Activated effector memory CD4-positive, alpha-beta T cell treated with anti-CD3 and anti-CD28 coated beads, Interleukin-2, amount 50 U/mL, for 16 hours (primary cell): ENCODE measurements at regions not wholly inside any gene's neighbourhood (a gene's known extent, or its start where the extent isn't known, plus 50 kb on each side); places are given as distances from the start of the nearest gene placed in this dataset.
"Not testable (repeated sequence)": the region's sequence is repeated elsewhere in the genome, so short reads cannot be mapped to it uniquely, and the experiment has no call there.

Experiments
- DNase-seq: peaks from one replicate; pipeline ENCODE4 v3.0.0-alpha.2; 2020

DNA sequence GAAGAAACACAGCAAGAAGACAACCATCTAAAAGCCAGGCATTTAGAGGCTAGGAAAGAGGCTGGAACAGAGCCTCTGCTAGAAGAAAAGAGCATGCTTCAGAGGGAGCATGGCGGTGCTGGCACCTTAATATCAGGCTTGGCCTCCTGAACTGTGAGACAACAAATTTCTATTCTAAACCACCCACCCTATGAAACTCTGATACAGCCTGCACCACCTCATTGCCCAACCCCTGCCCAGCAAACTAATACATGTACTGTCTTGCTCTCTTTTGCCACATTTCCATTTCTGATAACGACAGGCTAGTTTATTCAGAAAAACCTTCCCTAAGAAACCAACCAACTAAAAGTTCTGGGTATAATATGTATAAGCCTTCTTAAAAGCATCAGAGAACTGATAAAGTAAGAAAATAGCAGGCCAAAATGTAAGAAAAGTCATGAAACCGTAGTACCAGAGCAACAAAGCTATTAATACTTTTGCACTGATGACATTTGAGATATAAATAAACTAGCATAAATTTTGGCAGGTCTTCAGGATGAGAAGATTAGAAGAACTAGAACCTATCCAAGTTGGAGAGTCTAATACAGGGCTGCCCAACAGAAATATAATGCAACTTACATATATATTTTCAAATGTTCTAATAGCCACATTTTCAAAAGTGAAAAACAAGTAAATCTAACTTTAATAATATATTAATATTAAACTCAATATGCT, 184.7 kb upstream of the HSF2 start:
- no peak for DNase-seq

DNA sequence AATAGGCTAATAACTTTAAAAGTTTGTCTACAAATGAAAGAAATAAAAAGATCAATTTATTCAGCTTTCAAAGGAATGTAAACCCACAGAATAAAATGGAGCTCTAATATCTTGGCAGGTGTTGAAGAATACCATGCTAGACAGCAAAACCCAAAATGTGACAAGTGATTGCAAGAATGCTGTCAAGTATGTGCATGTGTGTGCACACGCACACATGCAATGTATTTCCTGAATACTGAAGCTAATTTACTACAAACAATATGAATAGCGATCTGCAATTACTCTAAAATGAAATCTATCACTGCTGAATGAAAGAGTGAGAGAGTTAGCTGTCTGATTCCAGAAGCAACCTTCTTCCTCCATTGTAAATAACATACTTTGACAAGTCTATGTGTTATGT, 179.2 kb upstream of the HSF2 start:
- no peak for DNase-seq

DNA sequence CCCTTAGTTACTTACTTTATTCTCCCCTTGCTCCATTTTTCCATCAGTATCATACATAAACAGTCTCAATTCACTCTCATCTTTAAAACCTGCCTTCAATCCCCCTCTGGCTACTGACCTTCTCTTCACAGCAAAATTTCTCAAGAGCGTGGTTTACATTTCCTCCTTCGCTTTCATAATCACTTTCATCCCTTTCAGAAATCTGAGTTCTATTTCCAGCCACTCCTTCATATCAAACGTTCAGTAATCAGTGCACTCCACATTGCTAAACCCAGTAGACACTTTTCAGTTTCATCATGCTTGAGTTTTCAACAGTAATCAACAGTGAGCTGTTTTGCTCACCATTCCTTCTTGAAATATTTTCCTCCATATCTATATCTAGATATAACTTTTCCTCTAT, 176.7 kb upstream of the HSF2 start:
- no peak for DNase-seq

DNA sequence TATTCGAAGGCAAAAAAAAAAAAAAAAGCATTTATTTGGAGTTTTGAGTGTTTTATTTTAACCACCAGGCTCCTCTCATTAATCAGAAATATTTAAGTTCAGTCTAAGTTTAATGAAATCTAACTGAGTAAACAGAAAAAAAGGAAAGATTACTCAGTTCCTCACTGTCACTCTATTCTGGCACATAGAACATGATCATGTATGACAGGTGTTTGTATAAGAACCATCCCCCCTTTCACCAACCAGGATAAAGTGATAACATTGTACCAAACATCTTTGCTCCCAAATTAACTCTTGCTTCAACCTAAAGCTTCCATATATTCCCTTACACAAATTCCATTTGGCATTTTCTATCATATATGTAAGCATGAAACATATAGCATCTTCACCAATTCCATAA, 176.2 kb upstream of the HSF2 start:
- DNase-seq = no peak

DNA sequence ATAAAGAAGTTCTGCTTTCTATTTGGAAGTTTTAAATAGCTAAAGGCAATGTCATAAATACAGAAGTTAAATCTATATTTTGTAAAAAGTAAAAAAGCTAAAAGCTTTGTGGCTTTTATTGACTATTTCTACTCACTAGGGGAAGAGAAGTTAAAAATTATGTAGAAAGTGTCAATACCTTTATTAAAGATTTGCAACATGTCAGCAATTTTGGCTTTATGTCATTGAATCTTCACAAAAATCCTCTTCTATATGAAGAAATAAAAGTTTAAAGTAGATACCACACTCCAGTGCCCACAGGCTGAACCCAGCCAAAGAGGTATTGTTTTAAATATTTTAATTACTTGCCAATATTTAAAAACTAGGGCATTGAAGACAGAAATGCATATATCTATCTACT, 160.6 kb upstream of the HSF2 start:
- no peak for DNase-seq

DNA sequence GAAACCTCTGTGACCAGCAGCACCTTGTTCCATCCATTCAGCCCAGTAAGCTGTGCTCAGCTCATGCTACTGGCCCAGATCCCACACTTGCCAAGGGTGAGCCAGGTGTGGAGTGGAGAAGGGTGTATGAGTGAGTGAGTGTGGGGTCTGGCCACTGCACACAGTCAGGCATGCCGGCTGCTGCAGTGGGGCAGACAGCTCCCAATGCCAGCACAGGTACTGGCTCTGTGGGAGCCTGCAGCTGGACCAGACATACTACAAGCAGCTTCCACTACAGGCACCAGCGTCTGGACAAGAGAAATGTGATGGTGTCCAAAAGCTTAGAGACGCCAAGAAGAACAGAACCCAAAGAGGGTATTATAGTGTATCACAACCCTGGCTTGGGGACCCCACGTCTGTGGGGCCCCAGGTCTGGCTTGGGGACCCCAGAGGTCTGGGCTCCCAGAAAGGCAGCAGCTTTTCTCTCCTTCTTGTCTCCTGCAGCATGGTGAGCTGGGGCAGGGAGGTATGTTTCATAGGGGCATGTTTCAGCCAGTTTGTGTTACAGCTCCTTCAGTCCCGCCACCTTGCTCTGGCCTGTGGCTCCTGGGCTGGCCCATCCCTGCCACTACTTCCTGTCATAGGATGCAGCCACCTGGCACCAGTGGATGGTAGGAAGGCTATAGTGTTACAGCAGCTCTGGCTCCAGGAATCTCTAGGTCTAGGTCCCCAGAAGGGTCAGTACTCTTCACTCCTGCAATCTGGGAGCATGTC, 152.4 kb upstream of the HSF2 start:
- DNase-seq = no peak

DNA sequence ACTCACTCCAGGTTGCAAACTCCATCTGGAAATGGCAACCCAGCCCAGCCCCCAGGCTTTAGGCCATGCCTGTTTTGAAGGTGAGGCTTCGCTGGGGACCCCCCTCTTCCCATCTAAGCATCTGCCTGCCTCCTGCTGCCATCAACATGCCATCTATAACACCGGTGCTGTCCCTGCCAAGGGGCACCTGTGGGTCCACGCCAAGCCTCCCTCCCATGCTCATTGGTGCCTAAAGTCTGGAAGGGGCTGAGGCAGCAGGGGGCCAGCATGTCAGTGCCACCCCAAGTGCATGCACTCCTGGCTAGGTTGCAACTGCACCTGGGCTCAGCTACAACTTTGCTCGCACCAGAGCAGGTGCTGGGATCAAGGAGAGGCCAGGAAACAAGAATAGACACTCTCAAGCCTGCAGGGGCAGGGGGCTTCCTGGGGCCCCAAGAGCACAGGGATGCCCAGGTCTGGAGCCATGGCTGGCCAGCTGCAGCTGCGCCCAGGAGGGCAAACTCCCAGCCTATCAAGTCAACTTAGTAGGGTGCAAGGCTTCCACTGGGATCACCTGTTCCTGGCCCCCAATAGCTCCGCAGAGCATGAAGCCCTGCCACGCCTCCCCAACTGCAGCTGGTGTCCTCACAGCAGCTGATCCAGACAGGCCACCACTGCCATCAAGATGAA, 151.3 kb upstream of the HSF2 start:
- DNase-seq = no peak

DNA sequence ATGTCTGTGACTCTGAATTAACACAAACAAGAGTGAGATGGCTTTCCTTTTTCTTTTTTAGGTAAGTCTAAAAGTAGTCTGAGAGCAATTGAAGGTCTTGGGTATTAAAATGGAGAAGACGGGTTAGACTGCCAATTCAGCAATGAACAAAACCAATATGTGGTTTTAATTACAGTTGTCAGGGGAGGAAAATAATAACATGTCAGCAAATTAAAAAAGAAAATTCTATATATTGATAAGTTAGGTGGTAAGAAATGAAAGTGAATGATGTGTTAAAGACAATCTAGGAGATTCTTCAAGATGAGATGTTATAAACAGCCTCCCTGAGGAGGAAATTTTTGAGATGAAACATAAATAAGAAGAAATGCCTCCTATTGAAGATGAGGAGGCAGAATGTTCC, 150.6 kb upstream of the HSF2 start:
- DNase-seq = no peak

DNA sequence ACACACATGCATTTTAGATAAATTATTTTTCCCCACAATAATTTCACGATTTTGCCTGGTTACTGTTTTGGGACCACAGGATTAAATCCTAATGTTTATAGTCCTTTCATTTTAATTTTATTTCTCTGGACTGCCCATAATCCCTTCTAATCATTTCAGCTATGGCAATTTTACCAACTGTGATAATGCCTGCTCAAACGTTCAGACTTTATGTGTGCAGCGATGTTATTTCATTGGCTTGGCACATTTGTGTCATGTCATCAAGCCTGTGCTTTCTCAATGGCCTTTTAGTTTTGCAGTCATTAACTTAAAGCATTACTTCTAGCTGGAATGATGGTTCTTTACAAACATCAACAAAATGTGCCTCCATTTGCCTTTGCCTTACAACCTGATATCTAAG, 140.6 kb upstream of the HSF2 start:
- no peak for DNase-seq

DNA sequence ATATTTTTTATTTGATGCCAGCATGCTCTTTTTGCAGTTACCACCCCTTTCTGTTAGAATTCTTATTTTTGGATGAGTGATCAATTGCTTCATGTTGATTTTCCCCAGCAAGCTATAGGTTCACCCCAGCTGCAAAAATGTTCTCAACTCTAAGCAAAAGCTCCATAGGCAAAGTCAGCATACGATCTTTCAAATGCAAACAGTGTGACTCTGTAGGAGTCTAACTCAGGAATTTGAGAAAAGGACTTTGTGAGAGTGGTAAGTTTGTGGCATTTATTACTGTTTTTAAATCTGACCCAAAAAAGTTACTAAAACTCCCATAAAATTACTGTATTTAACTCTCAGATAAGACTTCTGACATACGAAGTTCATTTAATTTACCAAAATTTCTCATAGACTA, 134.9 kb upstream of the HSF2 start:
- DNase-seq = no peak

DNA sequence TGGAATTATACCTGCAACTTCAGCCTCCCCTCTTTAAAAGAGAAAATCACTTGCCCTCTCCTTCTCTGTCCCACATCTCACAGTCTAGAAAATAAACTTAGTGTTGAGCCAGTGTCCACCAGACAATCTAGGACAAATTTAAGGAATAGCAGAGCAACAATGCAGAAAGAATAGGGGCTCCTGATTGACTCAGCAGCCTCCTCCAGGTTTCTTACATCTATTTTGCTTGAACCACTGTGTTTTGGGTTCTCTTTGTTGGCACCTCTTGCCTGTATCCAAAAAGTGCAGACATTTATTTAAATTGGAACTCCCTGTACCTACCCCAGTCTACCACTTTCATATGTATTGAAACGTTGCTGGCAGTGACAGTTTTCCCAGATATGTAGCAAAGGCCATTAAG, 133.7 kb upstream of the HSF2 start:
- DNase-seq = no peak

DNA sequence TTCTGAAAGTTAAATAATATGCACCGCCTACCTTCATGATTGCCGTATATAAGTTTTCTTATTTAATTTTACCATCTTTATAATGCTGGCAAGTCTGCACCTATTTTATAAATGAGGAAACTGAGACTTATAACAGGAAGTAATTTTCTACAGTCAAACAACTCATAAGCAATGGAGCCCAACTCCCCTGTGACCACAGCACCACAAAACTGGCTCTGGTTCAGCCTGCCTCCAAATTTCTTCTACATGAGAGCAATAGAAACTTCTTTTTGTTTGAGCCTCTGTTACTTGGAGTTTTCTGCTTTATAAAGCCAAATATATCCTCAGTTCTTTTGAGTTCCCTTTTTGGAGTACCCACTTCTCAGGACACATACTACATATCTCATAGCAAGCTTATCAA, 131.1 kb upstream of the HSF2 start:
- DNase-seq = no peak

DNA sequence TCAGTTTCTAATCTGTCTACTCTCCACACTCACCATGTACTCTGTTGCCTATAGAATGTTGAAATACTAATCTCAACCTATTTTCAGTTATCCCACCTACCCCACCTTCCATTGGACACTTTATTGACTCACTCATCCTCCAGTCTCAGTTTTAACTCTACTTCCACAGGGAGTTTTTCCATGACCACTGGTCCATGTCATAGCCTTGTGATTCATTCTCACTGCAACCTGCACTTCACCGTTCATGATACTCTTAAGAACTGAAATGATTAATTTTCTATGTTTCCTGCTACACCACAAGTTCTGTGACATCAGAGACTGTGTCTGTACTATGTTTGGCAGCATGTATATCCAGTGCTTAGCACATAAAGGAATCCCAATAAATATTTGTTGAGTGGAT, 122.8 kb upstream of the HSF2 start:
- DNase-seq = no peak

DNA sequence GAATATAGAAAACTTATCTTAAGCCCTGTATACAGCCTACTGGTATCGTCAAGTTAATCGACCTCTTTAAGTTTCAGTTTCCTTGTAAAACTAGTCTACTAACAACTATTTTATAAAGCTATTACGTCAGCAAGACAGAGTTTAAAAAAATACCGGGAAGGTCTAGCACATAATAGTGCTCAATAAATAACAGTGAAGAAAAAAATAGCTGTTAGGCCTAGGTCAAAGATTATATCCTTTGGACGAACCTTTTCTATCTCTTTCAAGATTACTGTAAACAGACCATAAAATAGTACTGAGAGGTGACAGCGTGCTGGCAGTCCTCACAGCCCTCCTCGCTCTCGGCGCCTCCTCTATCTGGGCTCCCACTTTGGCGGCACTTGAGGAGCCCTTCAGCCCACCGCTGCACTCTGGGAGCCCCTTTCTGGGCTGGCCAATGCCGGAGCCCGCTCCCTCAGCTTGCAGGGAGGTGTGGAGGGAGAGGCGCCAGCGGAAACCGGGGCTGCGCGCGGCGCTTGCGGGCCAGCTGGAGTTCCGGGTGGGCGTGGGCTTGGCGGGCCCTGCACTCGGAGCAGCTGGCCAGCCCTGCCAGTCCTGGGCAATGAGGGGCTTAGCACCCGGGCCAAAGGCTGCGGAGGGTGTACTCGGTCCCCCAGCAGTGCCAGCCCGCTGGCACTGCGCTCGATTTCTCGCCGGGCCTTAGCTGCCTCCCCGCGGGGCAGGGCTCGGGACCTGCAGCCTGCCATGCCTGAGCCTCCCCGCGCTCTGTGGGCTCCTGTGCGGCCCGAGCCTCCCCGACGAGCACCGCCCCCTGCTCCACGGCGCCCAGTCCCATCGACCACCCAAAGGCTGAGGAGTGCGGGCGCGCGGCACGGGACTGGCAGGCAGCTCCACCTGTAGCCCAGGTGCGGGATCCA, 119.1 kb upstream of the HSF2 start:
- not testable (repeated sequence) for DNase-seq

DNA sequence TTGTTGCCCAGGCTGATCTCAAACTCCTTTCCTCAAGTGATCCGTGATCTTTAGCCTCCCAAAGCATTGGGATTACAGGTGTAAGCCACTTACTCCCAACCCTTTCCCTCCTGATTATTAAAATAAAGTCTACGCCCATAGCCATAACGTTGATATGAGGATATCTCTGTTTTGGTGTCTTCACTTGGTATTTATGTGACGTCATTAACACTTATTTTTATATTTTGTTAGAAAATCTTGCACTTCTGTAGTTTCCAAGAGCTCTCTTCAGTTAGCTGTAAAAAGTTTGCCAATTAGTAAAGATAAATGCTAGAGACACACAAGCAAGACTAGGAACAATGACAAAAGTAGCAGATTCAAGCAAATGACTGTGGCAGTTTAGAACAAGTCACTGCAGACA, 115.6 kb upstream of the HSF2 start:
- DNase-seq = no peak

DNA sequence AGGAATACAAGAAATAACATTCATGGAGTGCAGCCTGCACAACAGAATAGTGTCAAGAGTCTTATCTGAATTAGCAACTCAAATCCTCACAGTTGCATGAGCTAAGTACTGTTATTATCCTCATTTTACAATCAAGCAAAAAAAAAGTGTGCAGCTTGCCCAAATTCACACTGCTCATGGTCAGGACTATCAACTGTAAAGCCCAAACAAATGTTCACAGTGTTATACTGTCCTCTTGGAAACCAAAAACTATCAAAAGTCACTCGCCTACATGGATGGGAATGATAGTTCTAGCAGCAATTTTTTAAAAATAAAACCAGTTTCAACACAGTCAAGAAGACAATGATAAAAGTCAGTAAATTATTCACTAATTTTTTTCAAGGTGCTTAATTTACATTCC, 114.6 kb upstream of the HSF2 start:
- no peak for DNase-seq

DNA sequence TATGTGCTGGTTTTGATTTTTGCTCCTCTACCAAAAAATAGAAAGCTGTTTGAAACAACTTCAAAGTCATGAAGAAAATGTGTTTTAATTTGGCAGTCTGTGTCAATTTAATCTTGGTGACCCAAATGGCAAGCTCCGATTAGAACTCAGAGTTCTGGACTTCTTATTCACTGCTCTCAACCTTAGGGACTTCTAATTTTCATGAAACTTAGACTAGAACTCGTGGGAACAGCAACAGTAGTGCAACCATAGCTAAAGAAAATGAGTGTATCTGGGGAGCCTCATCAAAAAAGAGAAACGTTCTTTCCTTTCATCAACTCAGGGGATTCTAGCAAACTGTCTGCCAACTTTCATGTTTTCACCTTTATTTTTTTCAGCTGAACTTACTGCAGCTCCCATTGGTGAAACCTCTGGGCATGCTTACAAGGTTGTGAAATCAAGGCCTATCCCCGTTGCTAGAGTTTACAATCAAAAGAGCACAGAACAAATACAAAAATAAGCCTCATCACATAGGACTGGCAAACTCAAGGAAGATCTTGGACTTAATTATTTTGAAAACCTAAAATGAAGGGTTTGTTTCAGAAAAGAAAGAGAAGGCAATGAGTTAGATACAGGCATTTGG, 114.0 kb upstream of the HSF2 start:
- DNase-seq = no peak

DNA sequence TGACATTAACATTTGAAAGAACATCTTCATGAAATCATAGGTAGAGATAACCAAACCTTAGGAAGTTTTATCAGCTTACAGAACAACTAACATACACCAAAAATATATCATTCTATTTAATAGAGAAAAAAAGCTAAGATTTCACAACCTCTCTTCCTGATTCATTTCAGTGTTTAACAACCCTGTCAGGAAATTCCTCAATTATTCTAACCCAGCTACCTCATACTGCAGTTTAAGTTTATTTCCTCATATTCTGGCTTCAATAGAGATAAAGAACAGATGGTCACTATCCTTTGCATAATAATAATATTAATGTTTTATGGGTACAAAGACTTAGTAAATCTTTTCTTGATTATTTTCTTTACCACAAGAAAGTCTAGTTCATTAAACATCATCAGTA, 112.9 kb upstream of the HSF2 start:
- no peak for DNase-seq

DNA sequence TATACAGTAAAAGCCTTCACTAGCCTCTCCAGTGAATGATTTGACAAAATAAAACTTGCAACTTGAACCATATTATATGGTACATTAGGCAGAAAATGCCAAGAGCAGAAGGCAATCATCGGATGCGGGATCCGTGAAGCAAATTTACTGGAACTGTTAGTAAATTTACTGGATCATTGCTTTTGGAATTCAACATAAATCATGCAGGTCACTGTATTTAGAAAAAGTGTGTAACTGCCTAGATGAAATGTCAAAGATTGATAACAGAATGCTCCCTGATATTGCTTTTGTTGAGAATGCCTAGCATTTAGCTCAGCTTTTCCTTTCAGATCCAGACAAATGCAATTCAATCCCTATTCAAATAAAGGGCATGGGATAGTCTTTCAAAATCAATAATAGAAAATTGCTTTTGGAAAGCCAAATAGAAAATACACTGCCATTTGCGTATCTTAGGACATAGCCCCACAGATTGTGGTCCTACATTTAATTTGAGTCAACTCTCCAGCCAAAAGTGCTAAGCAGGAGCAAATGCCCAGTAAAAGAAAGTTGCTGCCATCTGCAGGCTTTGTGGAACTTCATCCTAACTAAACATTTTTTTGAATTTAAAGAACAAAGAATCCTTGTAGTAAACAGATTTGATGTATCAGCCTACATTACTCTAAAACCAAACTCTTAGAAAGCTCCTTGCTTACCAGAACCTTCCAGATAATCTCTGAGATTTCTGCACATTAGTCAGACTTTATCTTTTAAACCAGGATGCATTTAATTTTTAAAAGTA, 109.5 kb upstream of the HSF2 start:
- no peak for DNase-seq

DNA sequence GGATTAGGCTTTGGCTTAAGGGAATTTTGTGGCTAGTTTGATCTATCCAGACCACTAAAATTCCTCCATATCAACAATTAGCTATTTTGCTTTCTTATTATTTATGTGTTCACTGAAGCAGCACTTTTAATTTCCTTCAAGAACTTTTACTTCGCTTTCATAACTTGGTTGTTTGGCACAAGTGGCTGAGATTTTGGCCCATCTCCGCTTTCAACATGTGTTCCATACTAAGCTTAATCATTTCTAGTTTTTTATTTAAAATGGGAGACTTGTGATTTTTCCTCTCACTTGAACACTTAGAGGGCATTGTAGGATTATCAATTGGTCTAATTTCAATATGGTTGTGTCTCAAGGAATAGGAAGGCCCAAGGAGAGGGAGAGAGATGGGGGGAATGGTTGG, 102.4 kb upstream of the HSF2 start:
- no peak for DNase-seq

DNA sequence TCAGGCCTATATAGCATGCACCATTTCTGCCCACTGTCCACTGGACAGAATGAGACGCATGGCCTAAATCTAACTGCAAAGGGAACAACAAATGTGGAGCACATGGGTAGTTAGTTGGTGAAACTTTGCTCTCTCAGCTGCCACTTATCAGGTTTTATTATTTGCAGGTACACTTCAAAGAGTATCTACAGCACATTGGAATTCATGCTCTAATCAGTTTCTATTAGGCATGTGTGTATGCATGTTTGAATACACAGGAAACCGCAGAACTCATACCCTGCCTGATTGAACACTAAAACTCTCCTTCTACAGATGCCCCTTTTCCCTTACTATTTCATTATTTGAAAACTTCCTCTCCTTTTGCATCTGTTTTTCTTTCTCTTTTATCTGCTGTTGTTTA, 97.4 kb upstream of the HSF2 start:
- no peak for DNase-seq

DNA sequence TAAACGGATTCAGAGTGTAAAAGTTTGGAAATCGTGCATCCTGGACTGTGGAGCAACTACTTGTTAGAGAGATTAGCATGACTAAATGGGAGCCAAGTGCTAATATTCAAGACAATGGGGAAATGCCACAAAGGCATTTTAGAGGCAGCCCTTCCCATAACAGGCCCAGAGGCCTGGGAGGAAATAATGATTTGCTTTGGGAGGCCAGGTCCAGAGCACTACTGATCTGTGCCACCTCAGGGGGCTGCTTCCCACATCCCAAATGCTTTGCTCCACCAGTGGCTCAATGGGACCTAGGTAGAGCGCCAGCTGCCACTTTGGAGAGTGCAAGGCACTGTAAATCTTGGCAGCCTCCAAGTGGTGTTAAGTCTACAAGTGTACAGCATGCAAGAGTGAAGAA, 91.9 kb upstream of the HSF2 start:
- DNase-seq = no peak
